Spinal cord (tissue), 9 donors: ENCODE measurements at regions not wholly inside any gene's neighbourhood (a gene's known extent, or its start where the extent isn't known, plus 50 kb on each side); places are given as distances from the start of the nearest gene placed in this dataset.

ENCODE experiments used
- DNase-seq, 6 donors: peaks; one replicate each; pipeline versions ENCODE4 v3.0.0 to v3.0.0-alpha.2; 2013 to 2015; ENCODE audit warnings: low spot score in 6 of 6, low read depth in 4 of 6
- H3K27ac ChIP-seq: one replicate; pipeline ENCODE4 v1.5.1; 2013; ENCODE audit warnings: low read depth, low read length, control low read depth
- H3K27me3 ChIP-seq: one replicate; pipeline ENCODE4 v1.6.1; 2013; ENCODE audit warnings: low read length; ENCODE audit not compliant: control insufficient read depth, insufficient read depth
- H3K36me3 ChIP-seq: one replicate; pipeline ENCODE4 v1.6.1; 2013; ENCODE audit warnings: low read length; ENCODE audit not compliant: control insufficient read depth, insufficient read depth
- H3K4me1 ChIP-seq: one replicate; pipeline ENCODE4 v1.6.1; 2013; ENCODE audit warnings: low read length; ENCODE audit not compliant: control insufficient read depth, insufficient read depth
- H3K4me3 ChIP-seq: one replicate; pipeline ENCODE4 v1.5.1; 2013; ENCODE audit warnings: low read depth, low read length, control low read depth
- H3K9me3 ChIP-seq: one replicate; pipeline ENCODE4 v1.6.1; 2013; ENCODE audit warnings: low read length; ENCODE audit not compliant: control insufficient read depth, insufficient read depth
- WGBS: methylation state at CpG from one replicate; pipeline ENCODE4 v1.1.5; 2013; ENCODE audit warnings: missing lambda C conversion rate; ENCODE audit not compliant: insufficient coverage; 5-methylcytosine and 5-hydroxymethylcytosine counted together
- donor health status: healthy.

DNA sequence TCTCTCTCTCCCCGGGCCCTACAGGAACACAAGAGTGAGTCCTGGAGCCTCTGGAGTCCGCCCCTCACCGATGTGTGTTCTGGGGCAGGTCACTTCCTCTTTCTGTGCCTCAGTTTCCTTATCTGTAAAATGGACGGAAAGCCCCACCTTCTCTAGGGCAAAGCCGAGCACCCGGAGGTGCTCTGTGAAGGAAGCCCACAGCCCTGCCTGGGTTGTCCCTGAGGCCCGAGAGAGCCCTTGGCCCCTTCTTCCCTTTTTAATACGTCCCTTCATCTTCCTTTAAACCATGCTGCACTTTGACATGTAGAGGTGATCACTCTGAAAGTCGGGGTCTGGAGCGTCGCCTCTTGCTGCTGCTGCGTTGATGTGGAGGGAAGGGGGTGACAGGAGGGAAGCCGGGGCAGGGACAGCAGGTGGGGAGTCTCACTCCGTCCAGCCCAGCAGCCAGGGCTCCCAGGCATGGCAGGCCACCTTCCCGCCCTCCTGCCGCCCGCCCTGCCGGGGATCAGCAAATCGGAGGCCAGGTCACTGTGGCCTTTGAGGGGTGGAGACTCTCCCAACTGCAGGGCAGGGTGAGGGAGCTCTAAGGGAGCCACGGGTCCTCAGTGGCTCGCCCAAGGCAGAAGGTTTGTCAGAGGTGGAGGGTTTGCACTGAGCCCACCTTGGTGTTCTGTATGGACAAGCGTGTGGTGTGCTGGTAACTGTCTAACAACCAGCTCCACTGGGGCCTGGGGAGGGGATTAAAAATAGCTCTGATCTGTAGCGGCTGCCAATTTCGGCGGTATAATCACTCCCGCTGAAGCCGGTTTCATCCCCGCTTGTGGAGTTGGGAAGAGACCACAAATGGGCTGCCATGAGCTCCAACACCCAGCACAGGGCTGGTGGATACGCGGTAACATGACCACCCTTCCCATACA is 135.9 kb upstream of the ID2 start:
- Histone ChIP-seq H3K36me3 (no peaks in the 10 kb centered on the region), H3K4me1 (peaks cover 35% of the 10 kb centered on the region), H3K4me3 (no peak overlapping the region), H3K27ac (no peak overlapping the region), H3K27me3 (no peaks in the 10 kb centered on the region), H3K9me3 (no peaks in the 10 kb centered on the region)
- no peak for DNase-seq
- 96% methylated on average over 21 of the region's 30 CpGs for WGBS

DNA sequence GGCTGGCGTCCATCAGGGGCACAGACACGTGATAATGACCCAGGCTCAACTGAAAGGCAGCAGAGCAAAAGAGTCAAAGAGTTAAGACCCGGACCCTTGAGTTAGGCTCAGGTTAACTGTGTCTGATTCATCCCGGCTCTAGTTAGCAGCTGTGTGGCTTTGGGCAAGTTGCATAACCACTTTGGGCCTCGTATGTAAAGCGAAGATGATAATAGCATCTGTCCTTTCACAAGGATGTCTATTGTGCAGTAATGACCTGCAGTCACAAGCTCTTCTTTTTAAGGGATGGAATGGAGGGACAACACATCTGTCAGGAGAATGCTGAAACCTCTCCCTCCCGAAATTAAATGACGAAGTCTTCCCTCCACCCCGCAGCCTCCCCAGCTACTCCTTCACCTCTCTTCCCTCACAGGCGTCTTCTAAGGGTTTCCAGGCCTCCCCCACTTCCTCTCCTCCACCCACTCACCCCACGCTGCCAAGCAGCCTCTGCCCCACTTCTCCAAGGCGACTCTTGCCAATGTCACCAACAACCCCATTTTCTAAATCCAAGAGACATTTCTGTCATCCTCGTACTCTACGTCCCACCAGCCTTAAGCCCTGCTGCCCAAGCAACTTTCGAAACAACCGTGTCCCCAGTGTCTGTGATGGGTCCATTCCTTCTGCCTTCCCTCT is 135.1 kb upstream of the ID2 start:
- H3K27ac ChIP-seq = no peak overlapping the region
- peaks cover 35% of the 10 kb centered on the region for H3K4me1 ChIP-seq
- no peaks in the 10 kb centered on the region for H3K9me3 ChIP-seq
- no peak for DNase-seq
- H3K4me3 ChIP-seq = no peak overlapping the region
- H3K27me3 ChIP-seq = no peaks in the 10 kb centered on the region
- H3K36me3 ChIP-seq = no peaks in the 10 kb centered on the region
- 92% methylated on average over 15 of the region's 16 CpGs for WGBS

DNA sequence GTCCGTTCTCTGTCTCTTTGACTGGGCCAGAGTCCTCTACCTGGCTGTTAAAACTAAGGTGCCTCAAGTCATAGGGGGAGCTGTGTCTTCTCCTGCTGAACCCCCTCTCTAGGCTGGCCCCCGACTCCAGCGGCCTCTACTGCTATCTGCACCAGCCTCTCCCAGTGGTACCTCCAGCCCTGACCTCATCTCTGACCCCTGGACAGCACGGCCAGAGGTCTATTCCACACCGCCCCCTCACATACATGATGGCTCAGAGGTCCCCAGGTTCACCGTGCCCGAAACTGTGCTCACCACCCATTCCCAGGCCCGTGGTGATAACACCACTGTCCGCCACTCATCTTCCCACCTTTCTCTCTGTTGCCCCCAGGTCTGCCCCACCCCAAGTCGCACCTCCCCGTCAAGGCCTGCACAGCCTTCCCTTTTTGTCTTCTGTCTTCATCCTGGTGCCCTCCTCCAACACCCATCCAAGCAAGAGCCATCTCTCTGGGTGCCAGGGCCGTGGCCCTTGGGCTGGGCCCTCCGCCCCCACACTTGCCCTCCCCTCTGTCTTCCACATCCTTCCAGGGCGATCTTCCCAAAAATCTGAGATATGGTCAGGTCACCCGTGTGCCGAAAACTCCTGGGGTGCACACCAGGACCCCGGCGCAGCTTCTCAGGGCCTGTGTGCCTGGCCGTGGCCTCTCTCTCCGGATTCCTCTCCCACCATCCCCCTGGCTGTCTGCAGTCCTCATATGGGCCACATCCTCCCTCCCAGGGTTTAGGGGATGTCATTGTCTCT is 134.4 kb upstream of the ID2 start:
- H3K4me1 ChIP-seq = peaks cover 34% of the 10 kb centered on the region
- H3K36me3 ChIP-seq = no peaks in the 10 kb centered on the region
- 97% methylated on average over 20 of the region's 20 CpGs for WGBS
- H3K27me3 ChIP-seq = no peaks in the 10 kb centered on the region
- H3K9me3 ChIP-seq = no peaks in the 10 kb centered on the region
- H3K4me3 ChIP-seq = no peak overlapping the region
- H3K27ac ChIP-seq = no peak overlapping the region
- DNase-seq = no peak

DNA sequence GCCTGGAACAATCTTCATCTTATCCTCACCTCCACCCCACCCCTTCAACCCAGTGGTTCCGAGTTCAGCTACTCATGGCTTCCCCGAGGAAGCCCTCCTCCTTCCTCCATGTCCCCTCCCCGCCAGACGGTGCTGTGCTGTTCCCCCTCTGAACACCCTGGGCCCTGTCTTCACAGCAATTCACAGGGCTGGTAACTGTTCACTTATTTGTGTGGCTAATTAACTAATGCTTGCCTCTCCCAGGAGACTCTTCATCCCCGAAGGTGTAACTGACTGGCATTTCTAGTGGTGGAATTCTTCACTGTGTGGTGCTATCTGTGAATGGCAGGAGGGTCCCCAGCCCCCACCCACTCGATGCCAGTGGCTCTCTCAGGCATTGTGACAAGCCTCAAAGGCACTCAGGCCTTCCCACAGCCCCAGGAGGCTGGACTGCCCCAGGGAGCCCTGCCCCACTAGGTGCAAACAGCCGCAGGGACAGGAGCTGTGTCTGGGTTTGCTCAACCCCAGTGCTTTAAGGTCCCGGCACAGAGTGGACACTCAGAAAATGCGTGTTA is 133.7 kb upstream of the ID2 start:
- Histone ChIP-seq H3K9me3 (no peaks in the 10 kb centered on the region), H3K36me3 (no peaks in the 10 kb centered on the region), H3K4me1 (peaks cover 27% of the 10 kb centered on the region), H3K4me3 (no peak overlapping the region), H3K27ac (no peak overlapping the region), H3K27me3 (no peaks in the 10 kb centered on the region)
- 72% methylated on average over 6 of the region's 9 CpGs for WGBS
- DNase-seq = peak in 1 of 6 donors; percentile 43

DNA sequence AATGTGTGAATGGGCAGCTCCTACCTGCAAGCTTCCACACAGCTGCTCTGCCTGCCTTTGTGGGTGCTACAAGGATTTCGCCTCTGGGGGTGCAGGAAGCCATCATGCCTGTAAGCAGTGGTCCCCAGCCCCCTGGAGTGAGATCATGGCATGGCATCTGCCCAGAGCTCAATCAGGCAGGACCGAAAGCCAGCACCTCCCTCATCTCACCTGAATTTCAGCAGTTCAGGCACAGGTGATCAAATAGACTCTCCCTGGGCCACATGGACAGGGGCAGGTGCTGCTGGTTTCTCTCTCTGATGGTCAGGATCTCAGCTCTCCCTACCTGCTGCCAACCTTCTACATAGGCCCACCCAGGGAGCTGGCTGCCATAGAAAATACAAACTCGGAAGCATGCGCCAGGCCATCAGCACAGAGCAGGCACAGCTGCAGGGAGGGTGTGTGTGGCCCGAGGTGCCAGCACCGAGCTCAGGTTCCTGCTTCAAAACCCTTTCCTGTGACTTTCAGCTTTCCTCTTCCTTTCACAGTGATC is 133.2 kb upstream of the ID2 start:
- Histone ChIP-seq H3K9me3 (no peaks in the 10 kb centered on the region), H3K4me1 (peaks cover 22% of the 10 kb centered on the region), H3K27me3 (no peaks in the 10 kb centered on the region), H3K4me3 (no peak overlapping the region), H3K27ac (no peak overlapping the region), H3K36me3 (no peaks in the 10 kb centered on the region)
- no peak for DNase-seq
- 88% methylated on average over 5 of the region's 6 CpGs for WGBS

DNA sequence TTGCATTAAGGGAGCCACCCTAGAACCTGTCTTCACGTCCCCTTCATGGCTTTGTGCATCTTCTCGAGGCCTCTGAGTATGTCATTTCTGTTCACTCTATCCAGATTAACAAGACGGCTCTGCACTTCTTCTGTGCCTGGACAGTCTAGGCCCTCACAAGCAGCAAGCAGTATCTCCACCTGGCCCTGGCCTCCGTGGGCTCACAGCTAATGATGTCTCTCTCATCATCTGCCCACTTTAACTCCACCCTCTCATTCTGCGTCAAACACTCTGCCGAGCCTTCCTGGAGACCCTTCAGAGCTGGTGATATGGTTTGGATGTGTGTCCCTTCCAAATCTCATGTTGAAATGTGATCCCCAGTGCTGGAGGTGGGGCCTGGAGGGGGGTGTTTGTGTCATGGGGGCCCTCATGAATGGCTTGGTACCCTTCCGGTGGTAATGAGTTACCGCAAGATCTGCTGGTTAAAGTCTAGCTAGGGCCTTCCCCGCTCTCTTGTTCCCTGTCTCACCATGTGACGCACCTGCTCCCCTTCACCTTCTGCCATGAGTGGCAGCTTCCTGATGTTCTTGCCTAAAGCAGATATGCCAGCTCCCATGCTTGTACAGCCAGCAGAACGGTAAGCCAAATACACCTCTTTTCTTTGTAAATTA is 132.5 kb upstream of the ID2 start:
- no peaks in the 10 kb centered on the region for H3K9me3 ChIP-seq
- H3K4me1 ChIP-seq = peaks cover 17% of the 10 kb centered on the region
- no peaks in the 10 kb centered on the region for H3K27me3 ChIP-seq
- no peak overlapping the region for H3K4me3 ChIP-seq
- WGBS = 96% methylated on average over 8 of the region's 11 CpGs
- DNase-seq = no peak
- no peak overlapping the region for H3K27ac ChIP-seq
- no peaks in the 10 kb centered on the region for H3K36me3 ChIP-seq

DNA sequence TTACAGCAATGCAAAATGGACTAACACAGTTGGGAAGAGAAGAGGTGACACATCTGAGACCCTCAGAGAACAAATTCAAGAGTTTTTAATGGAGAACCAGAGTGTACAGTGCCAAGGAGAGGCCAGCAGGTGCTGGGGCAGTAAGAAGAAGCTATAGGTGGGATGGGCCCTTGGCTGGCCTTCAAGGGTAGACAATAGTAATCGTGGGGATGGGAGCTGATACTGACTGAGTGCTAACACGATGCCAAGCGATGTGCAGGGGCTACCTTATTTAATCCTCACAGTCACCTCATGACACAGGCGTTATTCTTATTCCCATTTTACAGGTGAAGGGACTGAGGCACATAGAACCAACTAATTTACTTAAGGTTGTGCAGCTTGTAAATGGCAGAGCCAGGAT is 131.9 kb upstream of the ID2 start:
- Histone ChIP-seq H3K36me3 (no peaks in the 10 kb centered on the region), H3K4me3 (no peak overlapping the region), H3K4me1 (peaks cover 12% of the 10 kb centered on the region), H3K9me3 (no peaks in the 10 kb centered on the region), H3K27me3 (no peaks in the 10 kb centered on the region), H3K27ac (no peak overlapping the region)
- DNase-seq = no peak
- no CpG with 5 or more reads among the region's 4 CpGs for WGBS

DNA sequence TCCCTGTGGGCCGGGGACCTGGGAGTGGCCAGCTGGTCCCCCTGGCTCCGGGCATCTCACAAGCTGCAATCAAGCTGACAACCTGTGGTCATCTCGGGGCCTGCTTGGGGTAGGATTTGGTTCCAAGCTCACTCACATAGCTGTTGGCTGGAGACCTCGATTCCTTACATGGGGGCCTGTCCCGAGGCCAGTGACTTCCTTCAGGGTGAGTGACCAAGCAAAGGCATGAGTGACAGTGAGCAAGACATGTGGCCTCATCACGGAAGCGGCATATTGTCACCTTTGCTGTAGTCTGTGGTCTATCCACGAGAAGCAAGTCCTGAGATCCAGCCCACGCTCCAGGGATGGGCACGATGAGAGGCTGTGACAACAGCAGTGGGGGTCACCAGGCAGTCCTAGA is 131.4 kb upstream of the ID2 start:
- H3K27ac ChIP-seq = no peak overlapping the region
- no peak for DNase-seq
- no peaks in the 10 kb centered on the region for H3K9me3 ChIP-seq
- no peak overlapping the region for H3K4me3 ChIP-seq
- peaks cover 7% of the 10 kb centered on the region for H3K4me1 ChIP-seq
- 93% methylated on average over 10 of the region's 10 CpGs for WGBS
- H3K36me3 ChIP-seq = no peaks in the 10 kb centered on the region
- H3K27me3 ChIP-seq = no peaks in the 10 kb centered on the region
